ENCODE measurements at regions not wholly inside any gene's neighbourhood (a gene's known extent, or its start where the extent isn't known, plus 50 kb on each side); places are given as distances from the start of the nearest gene placed in this dataset.

- Histone ChIP-seq H3K36me3 (replicated peaks) (no peaks in the 10 kb centered on the region), H3K27me3 (replicated peaks) (no peaks in the 10 kb centered on the region), H3K4me3 (ENCODE audit: low read depth, low read length) (no peak overlapping the region), H3K27ac (no peak overlapping the region)
- TF ChIP-seq CTCF (IDR thresholded peaks at IDR 0.05; ENCODE audit: low read depth, low read length, missing control alignments), result no peak
- DNase-seq, result no peak
- in situ Hi-C loops (cut with HindIII; ENCODE audit: low pct_ligation_motif_present, low sequenced_read_pairs), result no loop called here
Measured at GRCh38 chr20:11080781-11081377, 407.1 kb upstream of the JAG1 start.

- TF ChIP-seq CTCF (IDR thresholded peaks at IDR 0.05; ENCODE audit: low read depth, low read length, missing control alignments), result no peak
- H3K4me3 ChIP-seq (ENCODE audit: low read depth, low read length), result no peak overlapping the region
- no peak for DNase-seq
- H3K36me3 ChIP-seq (replicated peaks), result no peaks in the 10 kb centered on the region
- in situ Hi-C loops (cut with HindIII; ENCODE audit: low pct_ligation_motif_present, low sequenced_read_pairs), result no loop called here
- H3K27ac ChIP-seq, result no peak overlapping the region
- no peaks in the 10 kb centered on the region for H3K27me3 ChIP-seq (replicated peaks)
Measured at GRCh38 chr20:11083841-11084240, 410.0 kb upstream of the JAG1 start.

- no peak overlapping the region for H3K4me3 ChIP-seq (ENCODE audit: low read depth, low read length)
- H3K27ac ChIP-seq, result no peak overlapping the region
- H3K36me3 ChIP-seq (replicated peaks), result no peaks in the 10 kb centered on the region
- no peak for TF ChIP-seq CTCF (IDR thresholded peaks at IDR 0.05; ENCODE audit: low read depth, low read length, missing control alignments)
- H3K27me3 ChIP-seq (replicated peaks), result no peaks in the 10 kb centered on the region
- DNase-seq, result no peak
- in situ Hi-C loops (cut with HindIII; ENCODE audit: low pct_ligation_motif_present, low sequenced_read_pairs), result no loop called here
Measured at GRCh38 chr20:11084508-11084907, 410.7 kb upstream of the JAG1 start.

GRCh38 chr20:11086970-11087369, 413.2 kb upstream of the JAG1 start:
- TF ChIP-seq CTCF (IDR thresholded peaks at IDR 0.05; ENCODE audit: low read depth, low read length, missing control alignments), result no peak
- no peaks in the 10 kb centered on the region for H3K36me3 ChIP-seq (replicated peaks)
- in situ Hi-C loops (cut with HindIII; ENCODE audit: low pct_ligation_motif_present, low sequenced_read_pairs), result no loop called here
- H3K27ac ChIP-seq, result no peak overlapping the region
- H3K27me3 ChIP-seq (replicated peaks), result no peaks in the 10 kb centered on the region
- DNase-seq, result no peak
- no peak overlapping the region for H3K4me3 ChIP-seq (ENCODE audit: low read depth, low read length)

GRCh38 chr20:11090751-11091150, 417.0 kb upstream of the JAG1 start:
- no peak for TF ChIP-seq CTCF (IDR thresholded peaks at IDR 0.05; ENCODE audit: low read depth, low read length, missing control alignments)
- in situ Hi-C loops (cut with HindIII; ENCODE audit: low pct_ligation_motif_present, low sequenced_read_pairs), result no loop called here
- H3K36me3 ChIP-seq (replicated peaks), result no peaks in the 10 kb centered on the region
- no peak overlapping the region for H3K4me3 ChIP-seq (ENCODE audit: low read depth, low read length)
- no peaks in the 10 kb centered on the region for H3K27me3 ChIP-seq (replicated peaks)
- no peak overlapping the region for H3K27ac ChIP-seq
- DNase-seq, result no peak

GRCh38 chr20:11091511-11091910, 417.7 kb upstream of the JAG1 start:
- Histone ChIP-seq H3K27ac (no peak overlapping the region), H3K4me3 (ENCODE audit: low read depth, low read length) (no peak overlapping the region), H3K27me3 (replicated peaks) (no peaks in the 10 kb centered on the region), H3K36me3 (replicated peaks) (no peaks in the 10 kb centered on the region)
- no peak for TF ChIP-seq CTCF (IDR thresholded peaks at IDR 0.05; ENCODE audit: low read depth, low read length, missing control alignments)
- no peak for DNase-seq
- in situ Hi-C loops (cut with HindIII; ENCODE audit: low pct_ligation_motif_present, low sequenced_read_pairs), result no loop called here
